ENCODE measurements at regions not wholly inside any gene's neighbourhood (a gene's known extent, or its start where the extent isn't known, plus 50 kb on each side); places are given as distances from the start of the nearest gene placed in this dataset.

DNA sequence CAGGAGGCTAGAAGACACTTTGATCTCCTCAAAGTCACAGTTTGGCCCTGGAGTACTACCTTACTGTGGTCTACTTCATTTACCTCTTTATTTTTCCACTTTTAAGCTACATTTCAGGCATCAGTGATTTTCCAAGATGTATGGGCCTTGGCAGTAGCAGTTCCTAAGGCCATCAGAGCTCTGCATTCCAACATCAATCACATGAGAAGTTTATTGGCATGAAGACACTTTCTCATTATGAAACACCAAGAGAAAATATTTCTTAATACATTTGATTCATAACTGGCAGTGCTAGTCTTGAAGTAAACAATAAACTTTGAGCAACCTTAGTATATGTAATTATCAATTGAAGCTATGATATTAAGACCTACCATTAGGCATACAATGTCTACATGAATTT lies 178.1 kb downstream of the IL15 start:
- TF ChIP-seq, protein P1, sequence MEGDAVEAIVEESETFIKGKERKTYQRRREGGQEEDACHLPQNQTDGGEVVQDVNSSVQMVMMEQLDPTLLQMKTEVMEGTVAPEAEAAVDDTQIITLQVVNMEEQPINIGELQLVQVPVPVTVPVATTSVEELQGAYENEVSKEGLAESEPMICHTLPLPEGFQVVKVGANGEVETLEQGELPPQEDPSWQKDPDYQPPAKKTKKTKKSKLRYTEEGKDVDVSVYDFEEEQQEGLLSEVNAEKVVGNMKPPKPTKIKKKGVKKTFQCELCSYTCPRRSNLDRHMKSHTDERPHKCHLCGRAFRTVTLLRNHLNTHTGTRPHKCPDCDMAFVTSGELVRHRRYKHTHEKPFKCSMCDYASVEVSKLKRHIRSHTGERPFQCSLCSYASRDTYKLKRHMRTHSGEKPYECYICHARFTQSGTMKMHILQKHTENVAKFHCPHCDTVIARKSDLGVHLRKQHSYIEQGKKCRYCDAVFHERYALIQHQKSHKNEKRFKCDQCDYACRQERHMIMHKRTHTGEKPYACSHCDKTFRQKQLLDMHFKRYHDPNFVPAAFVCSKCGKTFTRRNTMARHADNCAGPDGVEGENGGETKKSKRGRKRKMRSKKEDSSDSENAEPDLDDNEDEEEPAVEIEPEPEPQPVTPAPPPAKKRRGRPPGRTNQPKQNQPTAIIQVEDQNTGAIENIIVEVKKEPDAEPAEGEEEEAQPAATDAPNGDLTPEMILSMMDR (IDR thresholded peaks at IDR 0.05), result no peak
- no peak for TF ChIP-seq POLR2A (IDR thresholded peaks at IDR 0.05)

Measured in right lobe of liver (tissue), 4 donors.